Naive thymus-derived CD4-positive, alpha-beta T cell (primary cell): ENCODE measurements at regions not wholly inside any gene's neighbourhood (a gene's known extent, or its start where the extent isn't known, plus 50 kb on each side); places are given as distances from the start of the nearest gene placed in this dataset.

Experiments used
- ATAC-seq: fragments of 150-1000 bp; cut with Tn5 transposase; 2 replicates; pipeline ENCODE4 v1.10.0; 2021; ENCODE audit warnings: mild to moderate bottlenecking, moderate library complexity
- CTCF ChIA-PET: fragments of 350-600 bp; sonication (Branson Sonifier 250); formaldehyde crosslinking; loops from one replicate; lab custom pipeline; 2021; ENCODE audit warnings: antibody characterized with exemption; lab: Charles Lee
- POLR2A ChIA-PET: fragments of 350-600 bp; sonication (Branson Sonifier 250); formaldehyde crosslinking; loops from one replicate; lab custom pipeline; 2021; ENCODE audit warnings: antibody characterized with exemption, inconsistent platforms; lab: Charles Lee
- DNase-seq, 9 donors: peaks; one replicate each; pipeline versions ENCODE4 v3.0.0 to v3.0.0-alpha.2; 2020 to 2022; ENCODE audit warnings: mixed read lengths in 1 of 9
- H3K27ac ChIP-seq: one replicate; pipeline ENCODE4 v1.7.0; 2013; ENCODE audit warnings: mild to moderate bottlenecking, low read depth, low read length, moderate library complexity
- H3K27me3 ChIP-seq, 2 donors: one replicate each; pipeline ENCODE4 v1.7.0; 2013; ENCODE audit warnings: low read length in 2 of 2, mild to moderate bottlenecking in 2 of 2, moderate library complexity in 2 of 2; ENCODE audit not compliant: control insufficient read depth in 2 of 2, insufficient read depth in 2 of 2
- H3K36me3 ChIP-seq, 3 experiments: 1 replicate in 2 of 3; 2 replicates in 1 of 3; pipeline ENCODE4 v1.7.0; 2013; ENCODE audit warnings: low read length in 3 of 3, mild to moderate bottlenecking in 3 of 3, moderate library complexity in 1 of 3; ENCODE audit not compliant: insufficient read depth in 3 of 3, control insufficient read depth in 2 of 3
- H3K4me1 ChIP-seq, 2 donors: one replicate each; pipeline ENCODE4 v1.7.0; 2013; ENCODE audit warnings: low read length in 2 of 2, mild to moderate bottlenecking in 2 of 2, moderate library complexity in 1 of 2; ENCODE audit not compliant: control insufficient read depth in 2 of 2, insufficient read depth in 2 of 2
- H3K4me3 ChIP-seq: 2 replicates; pipeline ENCODE4 v1.7.0; 2013; ENCODE audit warnings: mild to moderate bottlenecking, low read length
- H3K9me3 ChIP-seq, 3 experiments: 1 replicate in 2 of 3; 2 replicates in 1 of 3; pipeline ENCODE4 v1.7.0; 2013; ENCODE audit warnings: low read length in 3 of 3; ENCODE audit not compliant: control insufficient read depth in 2 of 3
- H3K27ac Mint-ChIP-seq, 9 donors: one replicate each; pipeline ENCODE4 v1.8.0; 2020 to 2022; ENCODE audit warnings: mixed read lengths in 9 of 9, mild to moderate bottlenecking in 8 of 9, moderate library complexity in 5 of 9, inconsistent platforms in 2 of 9
- H3K27me3 Mint-ChIP-seq, 5 donors: one replicate each; pipeline ENCODE4 v1.8.0; 2021 to 2022; ENCODE audit warnings: mixed read lengths in 5 of 5, mild to moderate bottlenecking in 1 of 5
- H3K36me3 Mint-ChIP-seq, 5 donors: one replicate each; pipeline ENCODE4 v1.8.0; 2020 to 2022; ENCODE audit warnings: mixed read lengths in 5 of 5, mild to moderate bottlenecking in 3 of 5, inconsistent platforms in 1 of 5
- H3K4me1 Mint-ChIP-seq, 7 donors: one replicate each; pipeline ENCODE4 v1.8.0; 2020 to 2022; ENCODE audit warnings: mixed read lengths in 7 of 7, mild to moderate bottlenecking in 3 of 7, inconsistent platforms in 1 of 7
- H3K4me3 Mint-ChIP-seq, 10 donors: one replicate each; pipeline ENCODE4 v1.8.0; 2020 to 2022; ENCODE audit warnings: mild to moderate bottlenecking in 10 of 10, mixed read lengths in 10 of 10, moderate library complexity in 6 of 10, inconsistent platforms in 2 of 10
- H3K9me3 Mint-ChIP-seq, 11 donors: one replicate each; pipeline ENCODE4 v1.8.0; 2020 to 2022; ENCODE audit warnings: mixed read lengths in 11 of 11, mild to moderate bottlenecking in 4 of 11, inconsistent platforms in 1 of 11, moderate library complexity in 1 of 11
- intact Hi-C, 2 donors: fragments of 100-400 bp; cut with micrococcal nuclease; formaldehyde crosslinking; loops; one replicate each; pipeline ENCODE4 v1.15.1; 2023

DNA sequence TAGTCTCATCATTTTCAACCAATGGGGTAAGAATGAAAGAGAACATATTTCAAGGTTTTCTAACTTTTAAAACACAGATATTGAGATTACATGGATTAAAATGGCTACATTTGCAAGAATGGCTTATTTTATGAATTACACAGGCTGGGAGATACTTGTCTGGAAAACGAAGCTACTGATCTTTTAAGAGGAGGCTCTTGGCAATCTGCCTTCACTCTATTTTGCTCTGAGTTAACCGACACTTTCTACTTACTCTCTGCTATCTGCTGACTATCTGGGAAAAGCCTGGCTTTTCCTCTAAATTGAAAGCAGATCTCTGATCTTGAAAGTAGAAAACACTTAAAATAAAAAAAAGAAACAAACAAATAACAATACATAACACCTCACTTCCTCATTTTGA is 325.4 kb upstream of the LINC00305 start:
- no peak overlapping the region for H3K27ac Mint-ChIP-seq
- H3K27me3 Mint-ChIP-seq = no peaks in the 10 kb centered on the region
- DNase-seq = no peak
- intact Hi-C loops = no loop called here
- no peaks in the 10 kb centered on the region for H3K4me1 Mint-ChIP-seq
- Histone ChIP-seq H3K27ac (no peak overlapping the region), H3K4me3 (no peak overlapping the region), H3K36me3 (no peaks in the 10 kb centered on the region), H3K27me3 (no peaks in the 10 kb centered on the region), H3K4me1 (no peaks in the 10 kb centered on the region), H3K9me3 (no peaks in the 10 kb centered on the region)
- no peak overlapping the region for H3K4me3 Mint-ChIP-seq
- peaks cover 0 to 28% (median 4%) of the 10 kb centered on the region in 11 donors for H3K9me3 Mint-ChIP-seq
- ChIA-PET CTCF (no interaction called here), POLR2A (no interaction called here)
- ATAC-seq = no peak
- no peaks in the 10 kb centered on the region for H3K36me3 Mint-ChIP-seq

DNA sequence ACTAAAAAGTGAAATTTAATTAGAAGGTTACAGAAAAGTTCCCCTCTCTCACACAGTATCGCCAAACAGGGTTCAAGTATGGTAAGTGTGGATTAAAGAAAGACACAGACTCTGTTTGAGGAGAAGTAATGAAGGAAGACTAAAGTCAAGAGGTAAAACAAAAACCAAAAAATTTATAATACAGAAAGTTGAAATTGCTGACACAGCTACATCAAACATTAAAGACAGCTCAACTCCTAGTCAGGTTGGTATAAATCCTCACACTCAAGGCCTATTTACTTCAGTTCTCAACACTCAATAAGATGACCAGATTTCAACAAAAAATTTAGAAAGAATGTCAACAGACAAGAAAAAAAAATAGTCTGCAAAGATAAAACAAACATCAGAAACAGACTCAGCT is 300.5 kb upstream of the LINC00305 start:
- no peaks in the 10 kb centered on the region for H3K36me3 ChIP-seq
- Mint-ChIP-seq H3K27ac (no peak overlapping the region), H3K9me3 (peaks cover 0 to 11% (median 4%) of the 10 kb centered on the region in 11 donors), H3K36me3 (no peaks in the 10 kb centered on the region), H3K4me1 (no peaks in the 10 kb centered on the region), H3K27me3 (no peaks in the 10 kb centered on the region), H3K4me3 (no peak overlapping the region)
- no peak overlapping the region for H3K4me3 ChIP-seq
- CTCF ChIA-PET = interaction anchor here (1.1 kb wide), 1 partner anchor 9 kb away, joined by 3 read pairs; no protein-coding TSS in a partner anchor
- H3K27ac ChIP-seq = no peak overlapping the region
- H3K27me3 ChIP-seq = no peaks in the 10 kb centered on the region
- no peaks in the 10 kb centered on the region for H3K4me1 ChIP-seq
- DNase-seq (no peak), ATAC-seq (no peak)
- intact Hi-C loops = no loop called here
- POLR2A ChIA-PET = no interaction called here
- no peaks in the 10 kb centered on the region for H3K9me3 ChIP-seq

DNA sequence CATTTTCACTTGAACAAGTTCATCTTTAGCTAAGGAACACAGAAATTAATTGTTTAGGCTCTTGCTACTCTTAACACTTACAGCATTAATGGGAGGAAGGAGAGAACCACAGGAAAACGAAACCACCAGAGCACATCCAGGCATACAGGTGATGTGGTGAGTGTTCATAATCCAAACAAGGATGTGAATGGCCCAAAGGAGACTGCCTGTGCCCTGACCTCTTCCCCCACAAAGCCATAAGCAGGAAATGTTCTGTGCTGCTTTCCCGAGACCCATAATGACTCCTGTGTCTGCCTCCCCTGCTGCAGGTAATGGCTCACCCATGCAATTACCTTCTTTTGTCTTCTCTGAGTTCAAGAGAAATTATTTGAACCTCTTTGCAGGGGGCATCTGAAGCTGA is 295.9 kb upstream of the LINC00305 start:
- no peak for ATAC-seq
- H3K27ac ChIP-seq = no peak overlapping the region
- H3K27me3 Mint-ChIP-seq = no peaks in the 10 kb centered on the region
- no peak for DNase-seq
- intact Hi-C loops = no loop called here
- H3K4me1 Mint-ChIP-seq = no peaks in the 10 kb centered on the region
- ChIA-PET CTCF (interaction anchor here (0.6 kb wide), 1 partner anchor 510 kb away, joined by 3 read pairs; no protein-coding TSS in a partner anchor), POLR2A (no interaction called here)
- H3K9me3 Mint-ChIP-seq = peaks cover 2 to 19% (median 5%) of the 10 kb centered on the region in 11 donors
- H3K27me3 ChIP-seq = no peaks in the 10 kb centered on the region
- H3K9me3 ChIP-seq = no peaks in the 10 kb centered on the region
- no peak overlapping the region for H3K27ac Mint-ChIP-seq
- no peak overlapping the region for H3K4me3 ChIP-seq
- H3K4me1 ChIP-seq = no peaks in the 10 kb centered on the region
- no peaks in the 10 kb centered on the region for H3K36me3 ChIP-seq
- H3K36me3 Mint-ChIP-seq = no peaks in the 10 kb centered on the region
- no peak overlapping the region for H3K4me3 Mint-ChIP-seq

DNA sequence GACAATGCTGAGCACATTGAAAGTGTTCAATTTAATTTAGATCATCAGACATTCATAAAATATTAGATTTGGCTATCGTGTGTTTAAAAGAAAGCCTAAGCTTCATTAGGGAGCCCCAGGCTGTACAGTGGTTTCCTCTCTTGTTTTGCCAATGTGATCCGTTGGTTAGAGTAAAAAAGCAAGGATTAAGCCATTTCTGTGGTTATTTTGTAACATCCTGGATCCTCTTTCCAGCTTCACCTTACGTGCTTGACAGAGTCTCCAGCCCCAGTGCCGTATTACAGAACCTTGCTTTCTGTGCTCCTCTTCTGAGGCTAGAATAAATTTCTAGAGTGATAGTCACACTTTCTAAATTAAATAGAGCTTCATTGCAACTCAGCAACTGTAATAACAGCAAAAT is 289.3 kb upstream of the LINC00305 start:
- Mint-ChIP-seq H3K36me3 (no peaks in the 10 kb centered on the region), H3K4me1 (no peaks in the 10 kb centered on the region), H3K9me3 (peaks cover 6 to 40% (median 16%) of the 10 kb centered on the region in 11 donors), H3K27me3 (no peaks in the 10 kb centered on the region), H3K4me3 (no peak overlapping the region), H3K27ac (no peak overlapping the region)
- DNase-seq (no peak), ATAC-seq (no peak)
- ChIA-PET POLR2A (no interaction called here), CTCF (no interaction called here)
- H3K27me3 ChIP-seq = no peaks in the 10 kb centered on the region
- no peaks in the 10 kb centered on the region for H3K9me3 ChIP-seq
- H3K4me3 ChIP-seq = no peak overlapping the region
- no peaks in the 10 kb centered on the region for H3K36me3 ChIP-seq
- H3K4me1 ChIP-seq = no peaks in the 10 kb centered on the region
- H3K27ac ChIP-seq = no peak overlapping the region
- intact Hi-C loops = no loop called here

DNA sequence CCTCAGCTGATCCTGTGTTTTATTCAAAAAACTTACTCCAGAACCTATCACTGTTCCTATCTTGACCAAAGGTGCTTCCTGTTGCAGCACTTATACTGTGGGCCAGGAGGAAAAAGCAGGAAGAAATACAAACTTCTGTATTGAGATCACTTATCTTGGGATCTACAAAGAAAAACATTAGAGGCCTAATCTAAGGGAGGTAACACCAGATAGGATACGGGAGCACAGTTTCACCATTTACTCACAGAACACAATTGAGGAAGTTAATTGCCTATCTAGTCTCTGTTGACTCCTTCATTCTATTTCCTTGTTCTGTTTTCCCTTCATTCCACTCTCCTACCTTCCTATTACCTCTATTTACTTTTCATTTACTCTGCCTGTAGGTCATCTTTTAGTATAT is 287.2 kb upstream of the LINC00305 start:
- Mint-ChIP-seq H3K4me3 (no peak overlapping the region), H3K27me3 (no peaks in the 10 kb centered on the region), H3K36me3 (no peaks in the 10 kb centered on the region), H3K9me3 (peaks cover 6 to 38% (median 15%) of the 10 kb centered on the region in 11 donors), H3K27ac (no peak overlapping the region), H3K4me1 (no peaks in the 10 kb centered on the region)
- Histone ChIP-seq H3K9me3 (no peaks in the 10 kb centered on the region), H3K4me3 (no peak overlapping the region), H3K36me3 (no peaks in the 10 kb centered on the region), H3K27ac (no peak overlapping the region), H3K4me1 (no peaks in the 10 kb centered on the region), H3K27me3 (no peaks in the 10 kb centered on the region)
- POLR2A ChIA-PET = no interaction called here
- intact Hi-C loops = no loop called here
- ATAC-seq = no peak
- CTCF ChIA-PET = no interaction called here
- no peak for DNase-seq

DNA sequence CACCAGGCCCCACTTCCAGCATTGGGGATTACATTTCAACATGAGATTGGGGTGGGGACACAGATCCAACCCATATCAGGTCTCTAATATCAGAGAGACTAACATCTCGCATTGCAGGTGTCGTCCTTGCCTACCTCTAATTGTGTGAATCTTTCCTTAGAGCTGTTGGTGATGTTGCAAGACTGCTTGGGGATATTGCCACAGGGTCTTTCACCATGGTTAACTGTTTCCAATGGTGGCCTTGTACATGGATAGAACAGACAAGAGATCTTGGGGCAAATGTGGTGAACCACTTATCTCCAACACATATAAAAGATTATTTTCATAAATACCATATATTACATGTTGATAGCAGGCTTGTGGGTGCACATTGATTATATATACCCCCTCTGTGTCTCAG is 270.3 kb upstream of the LINC00305 start:
- H3K4me1 Mint-ChIP-seq = no peaks in the 10 kb centered on the region
- Histone ChIP-seq H3K4me1 (no peaks in the 10 kb centered on the region), H3K4me3 (no peak overlapping the region), H3K27me3 (no peaks in the 10 kb centered on the region), H3K36me3 (no peaks in the 10 kb centered on the region), H3K27ac (no peak overlapping the region), H3K9me3 (no peaks in the 10 kb centered on the region)
- H3K36me3 Mint-ChIP-seq = no peaks in the 10 kb centered on the region
- H3K9me3 Mint-ChIP-seq = peaks cover 0 to 8% (median 0%) of the 10 kb centered on the region in 11 donors
- no peak overlapping the region for H3K27ac Mint-ChIP-seq
- CTCF ChIA-PET = no interaction called here
- no peaks in the 10 kb centered on the region for H3K27me3 Mint-ChIP-seq
- ATAC-seq = no peak
- POLR2A ChIA-PET = no interaction called here
- no peak overlapping the region for H3K4me3 Mint-ChIP-seq
- DNase-seq = no peak
- intact Hi-C loops = no loop called here

DNA sequence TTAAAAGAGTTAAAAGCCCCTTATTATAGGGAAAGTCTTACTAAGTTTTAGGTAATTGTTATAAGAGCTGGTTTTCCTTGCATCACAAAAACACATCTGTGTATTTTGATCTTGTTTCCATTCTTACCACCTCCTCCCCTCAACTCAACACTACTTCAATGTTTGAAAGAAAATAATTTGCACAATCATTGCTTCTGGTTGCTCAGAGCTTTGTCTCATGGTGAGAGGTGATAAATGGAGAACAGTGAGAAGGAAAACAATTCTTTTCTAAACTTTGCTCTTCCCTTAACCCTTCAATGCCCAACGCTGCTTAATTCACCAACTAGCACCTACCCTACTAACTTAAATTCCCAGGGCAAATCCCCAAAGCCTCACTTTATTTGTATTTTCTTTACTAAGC is 268.1 kb upstream of the LINC00305 start:
- CTCF ChIA-PET = no interaction called here
- H3K4me1 Mint-ChIP-seq = no peaks in the 10 kb centered on the region
- ATAC-seq = no peak
- Histone ChIP-seq H3K27me3 (no peaks in the 10 kb centered on the region), H3K36me3 (no peaks in the 10 kb centered on the region), H3K4me3 (no peak overlapping the region), H3K4me1 (no peaks in the 10 kb centered on the region), H3K9me3 (no peaks in the 10 kb centered on the region), H3K27ac (no peak overlapping the region)
- peaks cover 0 to 7% (median 0%) of the 10 kb centered on the region in 11 donors for H3K9me3 Mint-ChIP-seq
- no peaks in the 10 kb centered on the region for H3K27me3 Mint-ChIP-seq
- no peak for DNase-seq
- POLR2A ChIA-PET = no interaction called here
- intact Hi-C loops = no loop called here
- H3K4me3 Mint-ChIP-seq = no peak overlapping the region
- H3K27ac Mint-ChIP-seq = no peak overlapping the region
- H3K36me3 Mint-ChIP-seq = no peaks in the 10 kb centered on the region
